Activated CD4-positive, alpha-beta T cell treated with anti-CD3 and anti-CD28 coated beads for 36 hours (primary cell): ENCODE measurements at regions not wholly inside any gene's neighbourhood (a gene's known extent, or its start where the extent isn't known, plus 50 kb on each side); places are given as distances from the start of the nearest gene placed in this dataset.

Experiments
- ATAC-seq: fragments of 200-7000 bp; cut with Tn5 transposase; one replicate; pipeline ENCODE4 v1.10.0; 2021; ENCODE audit warnings: mild to moderate bottlenecking, moderate library complexity
- CTCF ChIA-PET: fragments of 350-600 bp; sonication (Branson Sonifier 250); formaldehyde crosslinking; loops from one replicate; lab custom pipeline; 2021; ENCODE audit warnings: antibody characterized with exemption; lab: Charles Lee
- POLR2A ChIA-PET: fragments of 350-600 bp; sonication (Branson Sonifier 250); formaldehyde crosslinking; loops from one replicate; lab custom pipeline; 2021; ENCODE audit warnings: antibody characterized with exemption, inconsistent platforms; lab: Charles Lee
- DNase-seq: peaks from one replicate; pipeline ENCODE4 v3.0.0-alpha.2; 2020
- H3K27ac Mint-ChIP-seq: one replicate; pipeline ENCODE4 v1.8.0; 2021; ENCODE audit warnings: mixed read lengths
- H3K27me3 Mint-ChIP-seq: one replicate; pipeline ENCODE4 v1.8.0; 2021; ENCODE audit warnings: mixed read lengths
- H3K36me3 Mint-ChIP-seq: one replicate; pipeline ENCODE4 v1.8.0; 2021; ENCODE audit warnings: low read depth, mixed read lengths
- H3K4me1 Mint-ChIP-seq: one replicate; pipeline ENCODE4 v1.8.0; 2021; ENCODE audit warnings: mixed read lengths
- H3K4me3 Mint-ChIP-seq: one replicate; pipeline ENCODE4 v1.8.0; 2021; ENCODE audit warnings: mild to moderate bottlenecking, moderate library complexity, mixed read lengths
- H3K9me3 Mint-ChIP-seq: one replicate; pipeline ENCODE4 v1.8.0; 2021; ENCODE audit warnings: low read depth, mixed read lengths
- intact Hi-C, 2 experiments: fragments of 100-400 bp; cut with DNase I in 1 of 2; cut with micrococcal nuclease in 1 of 2; formaldehyde crosslinking; loops; one replicate each; pipeline versions ENCODE4 v1.14.2 to v1.15.1; 2022 to 2024; cut with DNase I, micrococcal nuclease

DNA sequence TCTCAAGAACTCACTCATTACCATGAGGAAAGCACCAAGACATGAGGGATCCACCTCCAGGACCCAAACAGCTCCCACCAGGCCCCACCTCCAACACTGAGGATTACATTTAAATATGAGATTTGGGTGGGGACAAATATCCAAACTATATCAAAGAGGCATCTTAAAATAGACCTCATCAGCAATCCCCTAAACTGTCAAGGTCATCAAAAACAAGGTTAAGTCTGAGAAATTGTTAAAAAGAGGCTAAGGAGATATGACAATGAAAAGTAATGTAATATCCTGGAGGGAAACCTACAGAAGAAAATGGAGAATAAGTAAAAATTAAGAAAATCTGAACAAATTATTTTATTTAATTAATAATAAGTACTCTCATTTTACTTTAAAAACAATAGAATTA lies 922.3 kb downstream of the HACE1 start:
- no peaks in the 10 kb centered on the region for H3K27me3 Mint-ChIP-seq
- H3K36me3 Mint-ChIP-seq, result no peaks in the 10 kb centered on the region
- peaks cover 2% of the 10 kb centered on the region for H3K9me3 Mint-ChIP-seq
- DNase-seq (no peak), ATAC-seq (no peak)
- intact Hi-C loops, result no loop called here
- no peak overlapping the region for H3K27ac Mint-ChIP-seq
- H3K4me1 Mint-ChIP-seq, result no peaks in the 10 kb centered on the region
- CTCF ChIA-PET, result no interaction called here
- POLR2A ChIA-PET, result no interaction called here
- H3K4me3 Mint-ChIP-seq, result no peak overlapping the region

DNA sequence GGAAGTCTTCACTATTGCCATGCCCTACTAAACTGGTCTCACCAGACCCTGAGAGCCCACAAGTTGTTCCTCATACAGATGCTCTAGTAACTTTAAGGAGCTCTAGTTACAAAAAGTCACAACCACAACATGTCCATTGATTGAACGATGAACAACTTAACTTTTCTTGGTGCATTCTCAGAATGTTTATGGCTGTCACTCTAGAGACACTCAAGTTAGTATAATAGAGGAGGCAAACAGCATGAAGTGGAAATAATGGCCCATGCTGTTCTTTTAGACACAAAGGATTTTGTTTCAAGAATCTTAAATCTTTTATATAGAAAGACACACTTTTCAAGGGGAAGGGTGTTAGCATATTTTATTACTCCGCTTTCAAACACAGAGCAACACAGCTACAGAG lies 934.4 kb downstream of the HACE1 start:
- Mint-ChIP-seq H3K36me3 (no peaks in the 10 kb centered on the region), H3K4me1 (no peaks in the 10 kb centered on the region)

DNA sequence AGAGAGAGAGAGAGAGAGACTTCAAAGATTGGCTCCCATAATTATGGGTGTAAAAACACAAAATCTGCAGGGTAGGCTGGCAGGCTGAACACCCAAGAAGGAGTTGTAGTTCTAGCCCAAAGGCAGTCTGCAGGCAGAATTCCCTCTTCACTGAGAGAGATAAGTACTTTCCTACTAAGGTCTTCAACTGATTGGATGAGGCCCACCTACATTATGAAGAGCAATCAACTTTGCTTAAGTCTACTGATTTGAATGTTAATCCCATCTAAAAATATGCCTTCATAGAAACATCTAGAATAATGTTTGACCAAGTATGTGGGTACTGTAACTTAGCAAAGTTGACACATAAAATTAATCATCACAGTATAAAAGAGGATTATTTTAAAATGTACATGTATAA lies 949.7 kb downstream of the HACE1 start:
- H3K27ac Mint-ChIP-seq, result no peak overlapping the region
- intact Hi-C loops, result no loop called here
- ChIA-PET POLR2A (no interaction called here), CTCF (no interaction called here)
- H3K4me3 Mint-ChIP-seq, result no peak overlapping the region
- no peaks in the 10 kb centered on the region for H3K4me1 Mint-ChIP-seq
- H3K36me3 Mint-ChIP-seq, result no peaks in the 10 kb centered on the region
- no peak for ATAC-seq
- no peak for DNase-seq
- peaks cover 8% of the 10 kb centered on the region for H3K9me3 Mint-ChIP-seq
- H3K27me3 Mint-ChIP-seq, result no peaks in the 10 kb centered on the region

More for the DNA sequence above, 934.4 kb downstream of the HACE1 start:
- intact Hi-C loops, result no loop called here
- POLR2A ChIA-PET, result interaction anchor here (0.6 kb wide), 1 partner anchor 53 kb away, joined by 4 read pairs; no protein-coding TSS in a partner anchor
- no peaks in the 10 kb centered on the region for H3K27me3 Mint-ChIP-seq
- no peak for DNase-seq
- ATAC-seq, result no peak
- H3K4me3 Mint-ChIP-seq, result no peak overlapping the region
- H3K9me3 Mint-ChIP-seq, result peaks cover 6% of the 10 kb centered on the region
- no peak overlapping the region for H3K27ac Mint-ChIP-seq
- CTCF ChIA-PET, result no interaction called here

DNA sequence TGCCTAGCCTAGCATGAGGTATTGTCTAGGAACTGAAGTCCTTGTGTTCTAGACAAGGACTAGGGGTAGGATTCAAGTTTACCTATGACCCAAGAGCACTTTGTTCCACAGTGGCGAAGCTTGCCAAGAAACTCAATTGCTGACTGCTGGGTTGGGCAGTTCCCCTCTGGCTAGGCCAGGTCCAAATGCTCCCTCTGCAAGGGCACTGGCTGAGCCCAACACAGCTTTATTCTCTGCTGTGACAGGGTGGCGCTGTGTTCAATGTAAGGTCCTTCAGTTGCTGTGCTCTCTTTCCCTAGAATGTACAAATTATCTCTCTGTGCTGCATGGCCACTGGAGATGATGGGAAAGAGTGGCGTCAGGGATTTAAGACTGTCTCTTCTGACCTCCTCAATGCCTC lies 950.8 kb downstream of the HACE1 start:
- POLR2A ChIA-PET, result no interaction called here
- peaks cover 8% of the 10 kb centered on the region for H3K9me3 Mint-ChIP-seq
- no peaks in the 10 kb centered on the region for H3K36me3 Mint-ChIP-seq
- H3K27ac Mint-ChIP-seq, result no peak overlapping the region
- H3K4me1 Mint-ChIP-seq, result no peaks in the 10 kb centered on the region
- CTCF ChIA-PET, result no interaction called here
- H3K4me3 Mint-ChIP-seq, result no peak overlapping the region
- H3K27me3 Mint-ChIP-seq, result no peaks in the 10 kb centered on the region
- DNase-seq, result no peak
- no peak for ATAC-seq
- intact Hi-C loops, result no loop called here

DNA sequence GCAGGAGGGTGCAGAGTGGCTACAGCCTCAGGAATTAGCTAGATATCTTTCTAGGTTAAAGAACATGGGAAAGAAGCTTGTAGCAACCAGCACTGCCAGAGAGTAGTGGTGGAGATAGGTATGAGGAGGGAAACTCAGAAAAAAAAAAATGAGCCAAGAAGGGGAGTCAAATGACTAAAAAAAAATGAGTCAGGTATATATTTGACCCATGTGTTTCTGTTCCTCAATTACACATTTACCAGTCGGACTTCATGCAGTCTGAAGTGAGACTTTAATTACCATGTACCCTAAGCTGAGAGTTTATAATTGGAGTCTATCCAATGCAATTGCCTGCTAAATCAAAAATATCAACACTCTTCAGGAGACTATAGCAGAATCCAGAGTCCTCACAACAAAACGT lies 964.6 kb downstream of the HACE1 start:
- H3K9me3 Mint-ChIP-seq, result peaks cover 2% of the 10 kb centered on the region
- no peaks in the 10 kb centered on the region for H3K4me1 Mint-ChIP-seq
- H3K27ac Mint-ChIP-seq, result no peak overlapping the region
- ATAC-seq (no peak), DNase-seq (no peak)
- intact Hi-C loops, result no loop called here
- no peaks in the 10 kb centered on the region for H3K27me3 Mint-ChIP-seq
- CTCF ChIA-PET, result no interaction called here
- POLR2A ChIA-PET, result no interaction called here
- H3K4me3 Mint-ChIP-seq, result no peak overlapping the region
- H3K36me3 Mint-ChIP-seq, result no peaks in the 10 kb centered on the region

DNA sequence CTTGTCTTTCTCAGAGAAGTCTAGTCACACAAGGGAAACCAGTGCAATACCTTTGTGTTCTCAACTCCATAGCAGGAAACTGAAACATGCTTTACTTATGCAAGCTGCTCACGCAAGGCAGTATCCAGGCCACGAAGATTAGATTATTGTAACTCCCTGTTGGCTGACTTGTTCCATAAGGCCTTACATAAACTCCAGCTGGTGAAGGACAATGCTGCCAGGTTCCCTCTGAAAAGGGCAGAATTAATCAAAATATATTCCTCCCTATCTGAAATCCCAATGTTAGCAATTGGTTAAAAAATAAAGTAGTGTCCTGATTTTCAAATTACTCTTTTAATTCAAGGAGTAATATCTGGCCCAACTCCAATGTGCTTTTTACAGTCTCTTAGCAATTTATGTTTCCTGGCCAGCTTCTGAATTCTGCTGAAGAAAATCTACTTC lies 966.6 kb downstream of the HACE1 start:
- H3K27me3 Mint-ChIP-seq, result no peaks in the 10 kb centered on the region
- CTCF ChIA-PET, result no interaction called here
- no peak overlapping the region for H3K27ac Mint-ChIP-seq
- H3K4me3 Mint-ChIP-seq, result no peak overlapping the region
- no peaks in the 10 kb centered on the region for H3K4me1 Mint-ChIP-seq
- no peak for ATAC-seq
- H3K9me3 Mint-ChIP-seq, result peaks cover 2% of the 10 kb centered on the region
- DNase-seq, result no peak
- POLR2A ChIA-PET, result no interaction called here
- no peaks in the 10 kb centered on the region for H3K36me3 Mint-ChIP-seq
- intact Hi-C loops, result no loop called here

DNA sequence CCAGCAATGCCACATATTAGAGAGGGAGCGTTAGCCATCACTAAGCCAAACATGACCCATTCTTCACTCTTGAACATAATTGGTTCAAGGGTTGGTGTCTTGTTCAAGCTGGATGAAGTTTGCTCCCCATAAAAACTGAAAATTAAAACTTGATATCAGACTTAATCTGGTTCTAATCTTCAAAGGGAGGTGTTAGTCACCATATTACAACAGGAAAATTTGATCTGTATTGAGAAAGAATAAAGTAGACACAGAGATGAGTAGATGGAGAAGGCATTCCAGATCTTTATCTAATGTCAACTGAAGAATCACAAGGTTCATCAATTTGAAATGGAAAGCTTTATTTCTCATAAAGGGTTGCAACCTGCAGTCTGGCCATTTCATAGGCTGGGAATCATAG lies 972.8 kb downstream of the HACE1 start:
- ATAC-seq, result no peak
- intact Hi-C loops, result no loop called here
- H3K4me3 Mint-ChIP-seq, result no peak overlapping the region

DNA sequence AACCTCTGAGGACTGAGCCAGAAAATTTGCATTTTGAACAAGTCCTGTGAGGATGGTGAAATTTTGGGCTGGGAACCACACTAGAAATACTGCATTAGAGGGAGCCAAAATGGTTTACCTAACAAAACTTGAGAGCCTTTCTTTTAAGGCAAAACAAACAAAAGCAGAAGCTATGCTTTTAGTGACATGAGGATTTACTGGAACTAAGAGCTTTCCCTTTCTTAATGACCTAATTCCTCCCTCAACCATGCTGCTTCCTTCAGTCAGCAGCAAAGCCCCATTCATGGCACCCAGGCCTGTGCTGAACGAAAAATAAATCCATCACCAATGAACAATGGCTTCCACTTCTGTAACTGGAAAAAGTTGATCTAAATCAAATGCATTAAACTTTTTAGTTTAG lies 974.3 kb downstream of the HACE1 start:
- CTCF ChIA-PET, result no interaction called here
- Mint-ChIP-seq H3K36me3 (no peaks in the 10 kb centered on the region), H3K27ac (no peak overlapping the region), H3K27me3 (no peaks in the 10 kb centered on the region), H3K4me3 (no peak overlapping the region), H3K9me3 (peaks cover 3% of the 10 kb centered on the region), H3K4me1 (no peaks in the 10 kb centered on the region)
- DNase-seq (no peak), ATAC-seq (no peak)
- intact Hi-C loops, result no loop called here
- POLR2A ChIA-PET, result no interaction called here

More for the DNA sequence above, 972.8 kb downstream of the HACE1 start:
- Mint-ChIP-seq H3K9me3 (no peaks in the 10 kb centered on the region), H3K27me3 (no peaks in the 10 kb centered on the region), H3K27ac (no peak overlapping the region), H3K36me3 (no peaks in the 10 kb centered on the region), H3K4me1 (no peaks in the 10 kb centered on the region)
- ChIA-PET CTCF (no interaction called here), POLR2A (no interaction called here)
- DNase-seq, result no peak

DNA sequence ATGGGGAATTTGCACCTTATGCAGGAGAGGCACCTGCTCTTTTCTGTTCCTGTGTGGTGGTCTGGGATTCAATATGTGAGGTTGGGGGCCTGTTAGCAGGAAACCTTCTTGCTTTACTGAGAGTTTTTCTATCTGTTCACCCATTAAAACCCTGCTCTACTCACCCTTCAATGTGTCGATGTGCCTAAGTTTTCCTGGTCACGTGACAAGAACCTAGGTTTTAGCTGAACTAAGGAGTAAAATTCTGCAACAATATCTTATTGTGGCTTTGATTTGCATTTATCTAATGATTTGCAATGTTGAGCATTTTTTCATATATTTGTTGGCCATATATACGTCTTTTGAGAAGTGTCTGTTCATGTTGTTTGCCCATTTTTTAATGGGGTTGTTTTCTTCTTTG lies 979.9 kb downstream of the HACE1 start:
- H3K27ac Mint-ChIP-seq, result no peak overlapping the region
- ChIA-PET POLR2A (no interaction called here), CTCF (no interaction called here)
- no peak for DNase-seq
- peaks cover 5% of the 10 kb centered on the region for H3K9me3 Mint-ChIP-seq
- no peaks in the 10 kb centered on the region for H3K27me3 Mint-ChIP-seq
- intact Hi-C loops, result no loop called here
- H3K4me1 Mint-ChIP-seq, result no peaks in the 10 kb centered on the region
- no peaks in the 10 kb centered on the region for H3K36me3 Mint-ChIP-seq
- H3K4me3 Mint-ChIP-seq, result no peak overlapping the region
- no peak for ATAC-seq

DNA sequence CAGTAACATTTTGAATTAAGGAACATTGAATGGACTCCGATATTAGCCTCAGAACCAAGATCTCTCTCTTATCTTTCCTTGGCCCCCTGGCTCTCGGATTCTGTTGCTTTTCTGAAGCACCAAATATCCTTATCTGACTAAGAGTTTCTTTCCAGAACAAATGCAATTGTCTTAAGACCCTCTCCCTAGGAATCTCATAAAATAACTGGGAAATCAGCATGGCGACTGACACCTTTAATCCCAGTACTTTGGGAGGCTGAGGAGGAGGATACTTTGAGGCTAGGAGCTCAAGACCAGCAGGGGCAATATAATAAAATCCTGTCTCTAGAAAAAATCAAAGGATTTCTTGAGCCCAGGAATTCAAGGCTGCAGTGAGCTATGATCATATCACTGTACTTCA lies 984.5 kb downstream of the HACE1 start:
- Mint-ChIP-seq H3K9me3 (peaks cover 3% of the 10 kb centered on the region), H3K4me3 (no peak overlapping the region), H3K27me3 (no peaks in the 10 kb centered on the region), H3K27ac (no peak overlapping the region), H3K36me3 (no peaks in the 10 kb centered on the region), H3K4me1 (no peaks in the 10 kb centered on the region)
- intact Hi-C loops, result no loop called here
- DNase-seq, result no peak
- ATAC-seq, result no peak
- CTCF ChIA-PET, result no interaction called here
- POLR2A ChIA-PET, result no interaction called here

DNA sequence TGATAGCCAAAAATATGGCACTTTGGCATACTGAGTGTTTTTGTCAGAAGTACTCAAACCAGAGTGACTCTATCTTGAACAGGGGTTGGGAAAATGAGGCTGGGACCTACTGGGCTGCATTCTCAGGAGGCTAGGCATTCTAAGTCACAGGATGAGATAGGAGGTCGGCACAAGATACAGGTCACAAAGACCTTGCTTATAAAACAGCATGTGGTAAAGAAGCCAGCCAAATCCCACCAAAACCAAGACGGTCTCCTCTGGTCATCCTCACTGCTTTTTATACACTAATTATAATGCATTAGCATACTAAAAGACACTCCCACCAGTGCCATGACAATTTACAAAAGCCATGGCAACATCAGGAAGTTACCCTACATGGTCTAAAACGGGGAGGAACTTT lies 985.1 kb downstream of the HACE1 start:
- Mint-ChIP-seq H3K36me3 (no peaks in the 10 kb centered on the region), H3K9me3 (peaks cover 3% of the 10 kb centered on the region), H3K27ac (no peak overlapping the region), H3K4me1 (no peaks in the 10 kb centered on the region), H3K4me3 (no peak overlapping the region), H3K27me3 (no peaks in the 10 kb centered on the region)
- CTCF ChIA-PET, result no interaction called here
- DNase-seq, result no peak
- intact Hi-C loops, result no loop called here
- POLR2A ChIA-PET, result no interaction called here
- ATAC-seq, result no peak

DNA sequence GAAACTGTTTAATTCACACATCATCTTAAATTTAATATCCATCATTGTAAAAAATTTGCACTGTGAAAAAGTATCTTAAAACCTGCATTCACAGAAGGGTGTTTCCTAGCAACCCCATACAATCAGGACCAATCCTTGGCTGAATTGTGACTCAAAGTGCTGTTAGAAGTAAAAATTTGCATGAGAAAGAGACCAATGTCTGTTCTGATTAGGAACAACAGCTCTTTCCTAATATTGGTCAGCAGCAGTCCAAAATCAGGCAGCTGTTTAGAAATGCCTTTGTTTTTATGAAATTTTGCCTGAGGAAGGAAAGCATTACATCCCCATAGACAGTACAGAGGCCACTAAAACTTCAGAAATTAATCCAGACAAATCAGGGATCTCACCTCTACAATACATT lies 987.0 kb downstream of the HACE1 start:
- intact Hi-C loops, result no loop called here
- DNase-seq (no peak), ATAC-seq (no peak)
- POLR2A ChIA-PET, result interaction anchor here (0.7 kb wide), 1 partner anchor 52 kb away, joined by 4 read pairs; no protein-coding TSS in a partner anchor
- no peaks in the 10 kb centered on the region for H3K4me1 Mint-ChIP-seq
- CTCF ChIA-PET, result no interaction called here
- H3K27me3 Mint-ChIP-seq, result no peaks in the 10 kb centered on the region
- no peak overlapping the region for H3K4me3 Mint-ChIP-seq
- H3K9me3 Mint-ChIP-seq, result peaks cover 3% of the 10 kb centered on the region
- no peaks in the 10 kb centered on the region for H3K36me3 Mint-ChIP-seq
- no peak overlapping the region for H3K27ac Mint-ChIP-seq

DNA sequence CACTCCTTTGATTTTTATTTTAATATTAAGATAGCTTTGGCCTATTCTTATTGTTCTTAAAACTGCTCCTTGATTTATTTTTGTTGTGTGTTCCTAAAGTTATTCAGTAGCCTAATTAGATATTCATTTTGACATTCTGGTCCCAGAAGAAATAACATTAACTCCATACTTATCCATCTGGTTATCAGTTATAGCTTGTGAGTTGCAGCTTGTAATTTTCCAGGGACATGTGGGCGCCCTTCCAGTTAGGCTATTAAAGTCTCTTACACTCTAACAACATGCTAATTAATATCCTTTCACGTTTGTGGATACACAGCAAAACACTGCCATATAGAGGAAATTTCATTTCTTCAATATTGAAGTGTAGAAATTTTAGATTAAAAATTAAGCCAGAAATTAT lies 987.5 kb downstream of the HACE1 start:
- POLR2A ChIA-PET, result interaction anchor here (0.7 kb wide), 1 partner anchor 53 kb away, joined by 4 read pairs; no protein-coding TSS in a partner anchor
- DNase-seq (no peak), ATAC-seq (no peak)
- CTCF ChIA-PET, result no interaction called here
- Mint-ChIP-seq H3K27ac (no peak overlapping the region), H3K4me1 (no peaks in the 10 kb centered on the region), H3K9me3 (peaks cover 3% of the 10 kb centered on the region), H3K36me3 (no peaks in the 10 kb centered on the region), H3K4me3 (no peak overlapping the region), H3K27me3 (no peaks in the 10 kb centered on the region)
- intact Hi-C loops, result no loop called here
